GM12874 (cell line): ENCODE measurements at regions not wholly inside any gene's neighbourhood (a gene's known extent, or its start where the extent isn't known, plus 50 kb on each side); places are given as distances from the start of the nearest gene placed in this dataset.

Experiments used
- TF ChIP-seq, protein P1 (sequence below): IDR thresholded peaks from 2 replicates; pipeline ENCODE4 v1.5.1; 2011; ENCODE audit warnings: low read depth, mild to moderate bottlenecking, control low read depth, low read length, moderate library complexity; ENCODE audit not compliant: insufficient read depth

DNA sequence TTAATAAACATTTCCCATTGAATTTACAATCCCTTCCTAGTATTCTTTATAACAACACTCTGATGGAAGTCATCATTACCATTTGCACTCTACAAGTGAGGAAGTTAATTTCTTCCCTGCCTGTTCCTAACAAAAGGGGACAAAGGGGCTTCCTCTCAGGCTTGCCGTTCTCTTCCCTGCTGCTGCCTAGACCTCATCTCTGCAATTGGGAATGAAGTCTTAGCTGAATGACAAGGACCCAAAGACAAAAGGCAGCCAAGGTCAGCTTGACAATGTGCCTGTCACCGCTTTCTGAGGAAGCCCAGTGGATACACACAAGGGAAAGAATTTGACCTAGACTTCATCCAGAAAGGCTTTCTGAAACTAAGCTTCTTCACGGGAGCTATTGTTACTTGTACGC is 416.4 kb downstream of the CMPK2 start:
- TF ChIP-seq, protein P1, sequence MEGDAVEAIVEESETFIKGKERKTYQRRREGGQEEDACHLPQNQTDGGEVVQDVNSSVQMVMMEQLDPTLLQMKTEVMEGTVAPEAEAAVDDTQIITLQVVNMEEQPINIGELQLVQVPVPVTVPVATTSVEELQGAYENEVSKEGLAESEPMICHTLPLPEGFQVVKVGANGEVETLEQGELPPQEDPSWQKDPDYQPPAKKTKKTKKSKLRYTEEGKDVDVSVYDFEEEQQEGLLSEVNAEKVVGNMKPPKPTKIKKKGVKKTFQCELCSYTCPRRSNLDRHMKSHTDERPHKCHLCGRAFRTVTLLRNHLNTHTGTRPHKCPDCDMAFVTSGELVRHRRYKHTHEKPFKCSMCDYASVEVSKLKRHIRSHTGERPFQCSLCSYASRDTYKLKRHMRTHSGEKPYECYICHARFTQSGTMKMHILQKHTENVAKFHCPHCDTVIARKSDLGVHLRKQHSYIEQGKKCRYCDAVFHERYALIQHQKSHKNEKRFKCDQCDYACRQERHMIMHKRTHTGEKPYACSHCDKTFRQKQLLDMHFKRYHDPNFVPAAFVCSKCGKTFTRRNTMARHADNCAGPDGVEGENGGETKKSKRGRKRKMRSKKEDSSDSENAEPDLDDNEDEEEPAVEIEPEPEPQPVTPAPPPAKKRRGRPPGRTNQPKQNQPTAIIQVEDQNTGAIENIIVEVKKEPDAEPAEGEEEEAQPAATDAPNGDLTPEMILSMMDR: no peak

DNA sequence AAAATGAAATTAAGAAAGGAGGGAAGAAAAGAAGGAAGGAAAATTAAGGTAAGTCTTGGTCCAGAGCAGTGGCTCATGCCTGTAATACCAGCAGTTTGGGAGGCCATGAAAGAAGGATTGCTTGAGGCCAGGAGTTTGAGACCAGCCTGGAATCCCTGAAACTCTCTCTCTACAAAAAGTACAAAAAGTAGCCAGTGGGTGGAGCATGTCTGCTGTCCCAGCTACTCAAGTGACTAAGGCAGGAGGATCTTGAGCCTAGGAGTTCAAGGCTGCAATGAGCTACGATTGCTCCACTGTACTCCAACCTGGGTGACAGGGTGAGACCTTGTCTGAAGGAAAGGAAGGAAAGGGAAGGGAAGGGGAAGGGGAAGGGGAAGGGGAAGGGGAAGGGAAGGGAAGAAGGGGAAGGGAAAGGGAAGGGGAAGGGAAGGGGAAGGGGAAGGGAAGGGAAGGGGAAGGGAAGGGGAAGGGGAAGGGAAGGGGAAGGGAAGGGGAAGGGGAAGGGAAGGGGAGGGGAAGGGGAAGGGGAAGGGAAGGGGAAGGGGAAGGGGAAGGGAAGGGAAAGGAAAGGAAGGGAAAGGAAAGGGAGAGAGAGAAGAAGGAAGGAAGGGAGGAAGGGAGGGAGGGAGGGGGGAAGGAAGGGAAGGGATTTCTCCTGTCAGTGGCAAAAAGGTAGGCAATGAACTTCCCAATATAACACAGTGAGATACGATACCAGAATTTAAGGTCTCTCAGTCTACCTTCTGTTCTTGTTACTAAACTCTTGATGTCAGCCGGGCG is 412.8 kb downstream of the CMPK2 start:
- TF ChIP-seq, protein P1: no peak; the same call in 1 of the 2 replicates

DNA sequence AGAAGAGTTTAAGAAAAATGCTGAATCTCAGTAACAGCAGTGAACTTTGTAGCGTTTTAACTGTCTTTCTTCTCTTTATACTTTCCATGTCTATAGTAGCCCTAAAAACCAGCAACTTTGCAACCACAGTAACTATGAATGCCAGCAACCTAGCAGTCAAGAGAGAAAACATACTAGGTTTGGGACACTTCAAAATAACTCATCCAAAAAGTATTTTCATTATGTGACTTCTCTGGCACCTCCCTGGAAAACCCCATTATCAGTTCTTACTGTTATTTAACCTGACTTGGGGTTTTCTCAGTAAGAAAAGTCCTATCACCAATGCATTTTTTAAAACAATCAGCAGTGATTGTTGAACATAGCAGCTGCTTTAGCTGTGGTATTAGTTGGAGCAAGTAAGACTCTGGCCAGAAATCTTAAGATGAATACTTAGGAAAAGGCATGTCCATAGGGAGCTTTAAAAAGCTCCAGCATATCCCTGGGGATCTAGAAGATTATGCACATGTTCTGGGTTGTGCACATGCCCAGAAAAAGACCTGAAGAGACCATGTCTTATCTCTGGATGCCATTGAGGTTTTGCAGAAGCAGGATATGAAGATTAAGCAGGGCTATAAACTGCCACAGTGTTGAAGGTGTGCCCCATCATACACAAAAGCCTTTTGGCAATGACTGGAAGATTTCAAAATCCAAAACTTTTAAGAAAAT is 411.3 kb downstream of the CMPK2 start:
- TF ChIP-seq, protein P1: no peak

DNA sequence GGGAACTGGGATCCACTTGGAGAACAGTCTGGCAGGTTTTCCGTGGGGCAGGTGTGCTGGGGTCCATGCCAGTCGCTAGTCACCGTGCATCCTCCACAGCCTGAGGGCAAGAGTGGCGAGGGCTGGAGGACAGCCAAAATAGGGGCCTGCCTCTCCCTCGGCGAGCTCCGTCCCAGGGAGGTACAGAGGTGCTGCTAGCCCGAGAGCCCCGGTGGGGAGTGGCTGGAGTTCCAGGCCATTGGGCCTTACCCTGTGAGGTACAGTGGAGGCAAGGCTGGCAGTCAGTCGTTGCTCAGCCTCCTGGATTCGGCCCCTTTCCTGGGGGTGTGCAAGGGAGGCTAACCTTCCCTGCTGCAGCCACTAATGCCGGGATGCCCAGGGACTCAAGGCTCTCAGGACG is 406.6 kb downstream of the CMPK2 start:
- TF ChIP-seq, protein P1: no peak

DNA sequence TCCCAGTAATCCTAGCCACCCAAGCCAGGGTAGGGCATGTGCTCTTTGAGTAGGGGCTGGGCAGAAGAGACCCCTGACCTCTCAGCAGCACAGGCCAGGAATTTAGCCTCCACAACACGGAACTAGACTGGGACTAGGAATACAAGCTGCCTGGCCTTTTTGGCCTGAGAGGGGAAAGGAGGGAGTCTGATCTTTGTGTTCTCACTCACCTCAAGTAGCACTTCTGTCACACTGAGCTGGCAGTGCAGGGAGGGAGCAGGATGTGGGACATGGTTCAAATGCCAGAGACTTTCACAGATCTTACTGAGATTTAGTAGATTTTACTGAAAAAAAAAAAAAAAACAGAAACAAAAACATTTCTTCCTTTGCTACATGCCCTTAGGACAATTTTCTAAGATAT is 395.2 kb downstream of the CMPK2 start:
- TF ChIP-seq, protein P1: no peak

DNA sequence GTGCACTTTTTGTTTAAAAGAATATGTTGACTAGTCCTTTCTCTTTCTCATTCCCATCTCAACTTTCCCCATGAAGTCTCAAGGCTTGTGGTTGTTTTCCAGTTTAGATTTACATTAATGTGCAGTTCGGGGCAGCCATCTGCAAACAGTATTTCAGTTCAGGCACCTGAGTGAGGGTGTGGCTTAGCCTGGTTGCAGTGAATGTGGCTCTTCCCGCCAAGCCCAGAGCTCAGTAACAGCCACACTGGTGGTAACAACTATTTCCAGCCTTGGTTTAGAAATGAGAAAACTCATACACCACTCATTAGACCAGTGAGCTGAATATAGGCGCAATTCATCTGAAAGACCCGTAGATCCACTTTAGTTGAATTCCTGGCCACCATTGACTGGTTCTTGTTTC is 394.3 kb downstream of the CMPK2 start:
- TF ChIP-seq, protein P1: no peak

DNA sequence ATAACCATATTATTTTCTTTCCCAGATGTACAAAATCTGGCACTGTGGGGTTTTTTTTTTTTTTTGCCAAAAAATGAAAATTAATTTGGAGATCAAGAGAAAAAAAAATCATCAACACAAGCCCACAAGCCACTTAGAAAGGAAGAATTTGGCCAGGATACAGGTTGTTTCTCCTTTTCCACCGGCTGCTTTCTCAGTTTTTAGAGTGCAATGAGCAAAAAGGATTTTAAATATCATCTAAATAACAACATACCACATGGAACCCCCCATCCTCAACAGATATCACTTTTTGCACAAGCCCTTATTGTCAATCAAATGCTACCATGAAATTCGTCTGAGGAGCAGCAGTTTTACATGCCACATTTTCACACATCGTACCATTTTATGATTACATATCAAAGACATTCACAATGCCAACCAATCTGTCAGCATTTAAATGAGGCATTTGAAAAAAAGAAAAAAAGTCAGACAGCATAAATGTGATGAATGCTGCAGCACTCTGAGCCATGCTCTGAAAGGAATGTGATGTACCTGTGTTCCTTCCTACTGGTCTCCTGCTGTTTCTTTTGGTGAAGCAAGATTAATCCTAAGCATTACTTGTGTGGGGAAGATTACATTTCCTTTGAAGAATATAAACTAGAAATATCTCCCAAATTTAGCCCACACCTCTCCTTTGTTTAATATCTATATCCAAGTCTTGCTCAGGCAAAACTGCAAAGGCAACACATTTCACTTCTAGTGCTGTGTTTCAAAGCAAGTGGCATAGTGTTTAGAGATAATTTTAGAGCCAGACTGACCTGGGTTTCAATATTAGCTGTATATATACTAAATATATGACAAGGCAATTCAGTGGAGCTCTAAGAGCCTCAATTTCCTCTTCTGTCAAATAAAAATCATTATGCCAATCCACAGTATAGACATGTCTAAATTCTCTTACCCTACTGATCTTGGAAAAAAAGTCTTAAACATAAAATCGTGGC is 391.3 kb downstream of the CMPK2 start:
- TF ChIP-seq, protein P1: no peak
